GM23338 (cell line): ENCODE measurements at regions not wholly inside any gene's neighbourhood (a gene's known extent, or its start where the extent isn't known, plus 50 kb on each side); places are given as distances from the start of the nearest gene placed in this dataset.

ENCODE experiments used
- ATAC-seq: fragments of 200-7000 bp; cut with Tn5 transposase; 3 replicates; pipeline ENCODE4 v1.9.1; 2020
- DNase-seq: peaks from one replicate; pipeline ENCODE4 v3.0.0-alpha.2; 2015; ENCODE audit warnings: low spot score
- H2AFZ ChIP-seq: fragments of 200-600 bp; sonication (generic); 2 replicates; pipeline ENCODE4 v1.8.0; 2016; ENCODE audit warnings: antibody characterized with exemption, mild to moderate bottlenecking, moderate library complexity
- H3F3A ChIP-seq: fragments of 200-600 bp; sonication (generic); replicated peaks from 2 replicates; pipeline ENCODE4 v1.8.0; 2017; ENCODE audit warnings: antibody characterized with exemption, mixed run types, low read depth
- H3K27ac ChIP-seq: fragments of 200-600 bp; sonication (generic); 2 replicates; pipeline ENCODE4 v1.6.1; 2016; ENCODE audit warnings: low read depth
- H3K27me3 ChIP-seq: fragments of 200-600 bp; sonication (generic); 2 replicates; pipeline ENCODE4 v1.8.0; 2016; ENCODE audit warnings: mild to moderate bottlenecking, mixed run types, moderate library complexity; ENCODE audit not compliant: insufficient read depth
- H3K36me3 ChIP-seq: fragments of 200-600 bp; sonication (generic); 2 replicates; pipeline ENCODE4 v1.8.0; 2016; ENCODE audit warnings: mild to moderate bottlenecking; ENCODE audit not compliant: insufficient read depth
- H3K4me1 ChIP-seq: fragments of 200-600 bp; sonication (generic); 2 replicates; pipeline ENCODE4 v1.8.0; 2016; ENCODE audit warnings: mild to moderate bottlenecking, moderate library complexity; ENCODE audit not compliant: insufficient read depth
- H3K4me2 ChIP-seq: fragments of 200-600 bp; sonication (generic); 2 replicates; pipeline ENCODE4 v1.7.1; 2017; ENCODE audit warnings: mixed run types
- H3K4me3 ChIP-seq: fragments of 200-600 bp; sonication (generic); 2 replicates; pipeline ENCODE4 v1.6.1; 2016; ENCODE audit warnings: mixed run types
- H3K79me2 ChIP-seq: fragments of 200-600 bp; sonication (generic); replicated peaks from 2 replicates; pipeline ENCODE4 v1.8.0; 2017; ENCODE audit warnings: mild to moderate bottlenecking; ENCODE audit not compliant: insufficient read depth
- H3K9me2 ChIP-seq: fragments of 200-600 bp; sonication (generic); 2 replicates; pipeline ENCODE4 v1.8.0; 2017; ENCODE audit not compliant: insufficient read depth
- H4K20me1 ChIP-seq: fragments of 200-600 bp; sonication (generic); replicated peaks from 2 replicates; pipeline ENCODE4 v1.8.0; 2017; ENCODE audit warnings: mild to moderate bottlenecking; ENCODE audit not compliant: insufficient read depth
- H3K27ac Mint-ChIP-seq: 2 replicates; pipeline ENCODE4 v1.8.0; 2020; ENCODE audit warnings: inconsistent platforms, mild to moderate bottlenecking, moderate library complexity, mixed read lengths
- H3K27me3 Mint-ChIP-seq: 3 replicates; pipeline ENCODE4 v1.8.0; 2022; ENCODE audit warnings: low read depth, mild to moderate bottlenecking, moderate library complexity, mixed read lengths, inconsistent platforms; ENCODE audit not compliant: insufficient read depth, poor library complexity
- H3K36me3 Mint-ChIP-seq: 3 replicates; pipeline ENCODE4 v1.8.0; 2021; ENCODE audit warnings: low read depth, mild to moderate bottlenecking, inconsistent platforms, moderate library complexity, mixed read lengths
- H3K4me1 Mint-ChIP-seq: 3 replicates; pipeline ENCODE4 v1.8.0; 2020; ENCODE audit warnings: mild to moderate bottlenecking, inconsistent platforms, mixed read lengths
- H3K4me3 Mint-ChIP-seq: 3 replicates; pipeline ENCODE4 v1.8.0; 2021; ENCODE audit warnings: moderate library complexity, mild to moderate bottlenecking, inconsistent platforms, mixed read lengths
- H3K9me3 Mint-ChIP-seq: 3 replicates; pipeline ENCODE4 v1.8.0; 2020; ENCODE audit warnings: moderate library complexity, mild to moderate bottlenecking, inconsistent platforms, mixed read lengths
- CREB1 ChIP-seq: fragments of 250-450 bp; sonication (Bioruptor Pico); IDR thresholded peaks from 2 replicates; pipeline ENCODE4 v1.5.0; 2020; ENCODE audit warnings: low read depth, mild to moderate bottlenecking, moderate library complexity
- CTCF ChIP-seq, 2 experiments: fragments of 200-600 bp in 1 of 2; sonication (generic) in 1 of 2; conservative IDR thresholded peaks; 2 replicates each; pipeline versions ENCODE4 v1.5.1 to v1.6.1; 2016 to 2017; ENCODE audit warnings: antibody characterized with exemption in 2 of 2, low read depth in 2 of 2, mild to moderate bottlenecking in 2 of 2, moderate library complexity in 1 of 2
- ETS1 ChIP-seq: IDR thresholded peaks from 2 replicates; pipeline ENCODE4 v1.6.1; 2016; ENCODE audit warnings: antibody characterized with exemption
- EZH2 ChIP-seq: fragments of 200-600 bp; sonication (generic); IDR thresholded peaks from one replicate; pipeline ENCODE4 v1.8.0; 2017; ENCODE audit warnings: antibody characterized with exemption, mild to moderate bottlenecking, low read depth; ENCODE audit not compliant: unreplicated experiment
- EZH2phosphoT487 ChIP-seq: fragments of 200-600 bp; sonication (generic); IDR thresholded peaks from one replicate; pipeline ENCODE4 v1.8.1; 2018; ENCODE audit warnings: antibody characterized with exemption; ENCODE audit not compliant: unreplicated experiment
- JUNB ChIP-seq: IDR thresholded peaks from one replicate; pipeline ENCODE4 v1.6.1; 2016; ENCODE audit warnings: antibody characterized with exemption; ENCODE audit not compliant: unreplicated experiment
- NANOG ChIP-seq: IDR thresholded peaks from 2 replicates; pipeline ENCODE4 v1.6.1; 2016; ENCODE audit warnings: antibody characterized with exemption, borderline replicate concordance
- POLR2AphosphoS5 ChIP-seq: IDR thresholded peaks from 2 replicates; pipeline ENCODE4 v1.6.1; 2016; ENCODE audit warnings: antibody characterized with exemption, low read depth
- REST ChIP-seq: IDR thresholded peaks from one replicate; pipeline ENCODE4 v1.6.1; 2018; ENCODE audit warnings: antibody characterized with exemption; ENCODE audit not compliant: unreplicated experiment
- STAT1 ChIP-seq: IDR thresholded peaks from one replicate; pipeline ENCODE4 v1.6.1; 2016; ENCODE audit warnings: antibody characterized with exemption; ENCODE audit not compliant: unreplicated experiment
- ZNF114 ChIP-seq: fragments of 250-450 bp; sonication (Bioruptor Pico); IDR thresholded peaks from 2 replicates; pipeline ENCODE4 v1.5.0; 2020; ENCODE audit warnings: mild to moderate bottlenecking, moderate library complexity
- ZNF331 ChIP-seq: fragments of 250-450 bp; sonication (Bioruptor Pico); IDR thresholded peaks from 2 replicates; pipeline ENCODE4 v1.5.0; 2020; ENCODE audit warnings: low read depth, mild to moderate bottlenecking, moderate library complexity
- ZNF462 ChIP-seq: fragments of 250-450 bp; sonication (Bioruptor Pico); IDR thresholded peaks from 2 replicates; pipeline ENCODE4 v1.5.0; 2020; ENCODE audit warnings: mild to moderate bottlenecking, moderate library complexity

- Histone ChIP-seq H3K27ac (no peak overlapping the region), H3K9me2 (no peaks in the 10 kb centered on the region), H3K4me2 (no peak overlapping the region), H3F3A (no peaks in the 10 kb centered on the region), H3K27me3 (no peaks in the 10 kb centered on the region), H4K20me1 (no peaks in the 10 kb centered on the region), H3K4me1 (no peaks in the 10 kb centered on the region), H3K36me3 (no peaks in the 10 kb centered on the region), H2AFZ (no peak overlapping the region), H3K79me2 (no peaks in the 10 kb centered on the region), H3K4me3 (no peak overlapping the region)
- TF ChIP-seq REST, result no peak
- no peak for TF ChIP-seq ZNF462 (CRISPR knock-in tag)
- no peak for TF ChIP-seq ZNF331
- no peak for TF ChIP-seq NANOG
- TF ChIP-seq JUNB, result no peak
- TF ChIP-seq CTCF (conservative IDR thresholded peaks at IDR 0.05; ENCODE audit: low read depth in 2 of 2), result no peak
- no peak for TF ChIP-seq STAT1
- TF ChIP-seq ETS1, result no peak
- TF ChIP-seq EZH2phosphoT487, result no peak
- TF ChIP-seq POLR2AphosphoS5, result no peak
- no peak for TF ChIP-seq ZNF114 (CRISPR knock-in tag)
- no peak for TF ChIP-seq CREB1 (CRISPR knock-in tag)
- TF ChIP-seq EZH2, result no peak
- Mint-ChIP-seq H3K4me3 (no peak overlapping the region), H3K4me1 (no peaks in the 10 kb centered on the region), H3K36me3 (peaks cover 30% of the 10 kb centered on the region; the same call in 2 of the 3 replicates), H3K27me3 (no peaks in the 10 kb centered on the region), H3K27ac (no peak overlapping the region), H3K9me3 (peaks cover 100% of the 10 kb centered on the region)
- ATAC-seq (no peak), DNase-seq (no peak)
These were observed 276.2 kb upstream of the TRIM48 start for GRCh38 chr11:54985731-54986130.
